ENCODE measurements at regions not wholly inside any gene's neighbourhood (a gene's known extent, or its start where the extent isn't known, plus 50 kb on each side); places are given as distances from the start of the nearest gene placed in this dataset.

DNA sequence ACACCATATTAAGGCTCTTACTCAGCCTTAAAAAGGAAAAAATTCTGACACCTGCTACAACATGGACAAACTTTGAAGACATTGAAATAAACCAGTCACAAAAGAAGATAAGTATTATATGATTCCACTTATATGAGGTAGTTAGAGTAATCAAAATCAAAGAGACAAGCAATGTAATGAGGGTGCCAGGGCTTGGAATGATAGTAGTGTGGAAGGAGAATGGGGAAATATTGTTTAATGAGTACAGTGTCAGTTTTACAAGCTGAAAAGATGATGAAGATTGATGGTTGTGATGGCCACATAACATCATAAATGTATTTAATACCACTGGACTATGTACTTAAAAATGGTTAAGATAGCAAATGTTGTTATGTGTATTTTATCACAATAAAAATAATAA, 485.7 kb downstream of the SPATA31D1 start:
- DNase-seq: no peak
- TF ChIP-seq, protein P1, sequence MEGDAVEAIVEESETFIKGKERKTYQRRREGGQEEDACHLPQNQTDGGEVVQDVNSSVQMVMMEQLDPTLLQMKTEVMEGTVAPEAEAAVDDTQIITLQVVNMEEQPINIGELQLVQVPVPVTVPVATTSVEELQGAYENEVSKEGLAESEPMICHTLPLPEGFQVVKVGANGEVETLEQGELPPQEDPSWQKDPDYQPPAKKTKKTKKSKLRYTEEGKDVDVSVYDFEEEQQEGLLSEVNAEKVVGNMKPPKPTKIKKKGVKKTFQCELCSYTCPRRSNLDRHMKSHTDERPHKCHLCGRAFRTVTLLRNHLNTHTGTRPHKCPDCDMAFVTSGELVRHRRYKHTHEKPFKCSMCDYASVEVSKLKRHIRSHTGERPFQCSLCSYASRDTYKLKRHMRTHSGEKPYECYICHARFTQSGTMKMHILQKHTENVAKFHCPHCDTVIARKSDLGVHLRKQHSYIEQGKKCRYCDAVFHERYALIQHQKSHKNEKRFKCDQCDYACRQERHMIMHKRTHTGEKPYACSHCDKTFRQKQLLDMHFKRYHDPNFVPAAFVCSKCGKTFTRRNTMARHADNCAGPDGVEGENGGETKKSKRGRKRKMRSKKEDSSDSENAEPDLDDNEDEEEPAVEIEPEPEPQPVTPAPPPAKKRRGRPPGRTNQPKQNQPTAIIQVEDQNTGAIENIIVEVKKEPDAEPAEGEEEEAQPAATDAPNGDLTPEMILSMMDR (IDR thresholded peaks at IDR 0.05): no peak
- Mint-ChIP-seq H3K27me3 (ENCODE audit: low read depth in 3 of 3) (no peaks in the 10 kb centered on the region), H3K27ac (no peak overlapping the region), H3K4me3 (no peak overlapping the region), H3K4me1 (no peaks in the 10 kb centered on the region), H3K36me3 (no peaks in the 10 kb centered on the region), H3K9me3 (peaks cover 0 to 5% (median 0%) of the 10 kb centered on the region in 7 donors)
- Histone ChIP-seq H3K27ac (ENCODE audit: low read depth in 1 of 2, low read length in 2 of 2) (no peak overlapping the region), H3K4me1 (ENCODE audit: control insufficient read depth in 1 of 2, insufficient read depth in 2 of 2, low read length in 2 of 2) (no peaks in the 10 kb centered on the region), H3K4me2 (replicated peaks; ENCODE audit: extremely low read depth, low read length, poor library complexity, severe bottlenecking) (no peak overlapping the region), H3K4me3 (replicated peaks in 1 of 3; ENCODE audit: low read depth in 2 of 3, low read length in 3 of 3) (no peak overlapping the region), H3K9me3 (replicated peaks in 1 of 2; ENCODE audit: control insufficient read depth in 1 of 2, insufficient read depth in 1 of 2, low read length in 2 of 2) (no peaks in the 10 kb centered on the region), H3K79me2 (ENCODE audit: insufficient read depth, low read length) (no peaks in the 10 kb centered on the region), H2AFZ (ENCODE audit: insufficient read depth, low read depth, low read length, poor library complexity, severe bottlenecking) (no peak overlapping the region), H4K20me1 (ENCODE audit: insufficient read depth, low read length) (no peaks in the 10 kb centered on the region), H3K36me3 (replicated peaks in 1 of 2; ENCODE audit: control insufficient read depth in 1 of 2, insufficient read depth in 2 of 2, low read length in 2 of 2) (no peaks in the 10 kb centered on the region), H3K9ac (ENCODE audit: insufficient read depth, low read length, poor library complexity, severe bottlenecking) (no peak overlapping the region), H3K27me3 (ENCODE audit: control insufficient read depth in 2 of 2, insufficient read depth in 2 of 2, low read length in 2 of 2) (no peaks in the 10 kb centered on the region)
- intact Hi-C loops (cut with micrococcal nuclease): no loop called here

DNA sequence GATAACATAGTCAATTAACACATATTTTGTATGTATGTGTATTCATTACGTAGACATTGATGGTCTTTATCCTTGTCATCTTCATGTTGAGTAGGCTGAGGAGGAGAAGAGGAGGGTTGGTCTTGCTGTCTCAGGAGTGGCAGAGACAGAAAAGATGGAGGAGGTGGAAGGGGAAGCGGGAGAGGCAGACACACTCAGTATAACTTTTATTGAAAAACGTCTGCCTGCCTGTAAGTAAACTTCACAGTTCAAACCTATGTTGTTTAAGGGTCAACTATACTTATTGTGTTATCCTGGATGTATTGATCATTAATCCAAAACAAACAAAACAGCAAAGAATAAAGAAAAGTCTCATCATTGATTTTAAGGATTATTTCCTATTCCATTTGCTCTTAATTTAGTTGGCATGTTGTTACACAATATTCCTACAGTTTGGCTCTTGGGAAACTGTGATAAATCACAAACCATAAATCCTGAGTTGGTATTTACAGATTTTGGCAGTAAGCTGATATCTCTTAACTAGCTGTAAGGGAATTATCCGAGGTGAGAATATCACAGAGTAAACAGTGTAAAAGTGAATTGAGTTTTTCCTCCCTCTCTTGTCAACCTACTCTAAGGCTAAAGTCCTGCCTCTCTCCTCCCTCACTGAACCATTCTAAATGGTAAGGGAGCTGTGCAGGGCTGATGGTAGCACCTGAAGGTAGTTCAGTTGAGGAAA, 487.2 kb downstream of the SPATA31D1 start:
- no peaks in the 10 kb centered on the region for H3K4me1 Mint-ChIP-seq
- Histone ChIP-seq H3K4me2 (replicated peaks; ENCODE audit: extremely low read depth, low read length, poor library complexity, severe bottlenecking) (no peak overlapping the region), H4K20me1 (ENCODE audit: insufficient read depth, low read length) (no peaks in the 10 kb centered on the region), H3K27me3 (ENCODE audit: control insufficient read depth in 2 of 2, insufficient read depth in 2 of 2, low read length in 2 of 2) (no peaks in the 10 kb centered on the region), H3K4me1 (ENCODE audit: control insufficient read depth in 1 of 2, insufficient read depth in 2 of 2, low read length in 2 of 2) (no peaks in the 10 kb centered on the region), H3K9me3 (replicated peaks in 1 of 2; ENCODE audit: control insufficient read depth in 1 of 2, insufficient read depth in 1 of 2, low read length in 2 of 2) (no peaks in the 10 kb centered on the region), H2AFZ (ENCODE audit: insufficient read depth, low read depth, low read length, poor library complexity, severe bottlenecking) (no peak overlapping the region), H3K9ac (ENCODE audit: insufficient read depth, low read length, poor library complexity, severe bottlenecking) (no peak overlapping the region), H3K4me3 (replicated peaks in 1 of 3; ENCODE audit: low read depth in 2 of 3, low read length in 3 of 3) (no peak overlapping the region), H3K27ac (ENCODE audit: low read depth in 1 of 2, low read length in 2 of 2) (no peak overlapping the region), H3K79me2 (ENCODE audit: insufficient read depth, low read length) (no peaks in the 10 kb centered on the region), H3K36me3 (replicated peaks in 1 of 2; ENCODE audit: control insufficient read depth in 1 of 2, insufficient read depth in 2 of 2, low read length in 2 of 2) (no peaks in the 10 kb centered on the region)
- no peak for DNase-seq
- H3K27me3 Mint-ChIP-seq (ENCODE audit: low read depth in 3 of 3): no peaks in the 10 kb centered on the region
- peaks cover 0 to 2% (median 0%) of the 10 kb centered on the region in 7 donors for H3K9me3 Mint-ChIP-seq
- TF ChIP-seq, protein P1 (IDR thresholded peaks at IDR 0.05): no peak
- no peak overlapping the region for H3K27ac Mint-ChIP-seq
- H3K4me3 Mint-ChIP-seq: no peak overlapping the region
- no peaks in the 10 kb centered on the region for H3K36me3 Mint-ChIP-seq
- intact Hi-C loops (cut with micrococcal nuclease): no loop called here
- WGBS (ENCODE audit: insufficient coverage): no CpG with 5 or more reads among the region's 4 CpGs

All from CD14-positive monocyte (primary cell).